ENCODE measurements at regions not wholly inside any gene's neighbourhood (a gene's known extent, or its start where the extent isn't known, plus 50 kb on each side); places are given as distances from the start of the nearest gene placed in this dataset.

- no peak for DNase-seq (ENCODE audit: low spot score)
Observed at GRCh38 chr6:90868256-90868655, 281.4 kb upstream of the MAP3K7 start.

- no peak for DNase-seq (ENCODE audit: low spot score)
Observed at GRCh38 chr6:90865513-90865912, 278.6 kb upstream of the MAP3K7 start.

GRCh38 chr6:90863043-90863442, 276.2 kb upstream of the MAP3K7 start:
- no peak for DNase-seq (ENCODE audit: low spot score)

GRCh38 chr6:90860822-90861601, 274.1 kb upstream of the MAP3K7 start:
- DNase-seq (ENCODE audit: low spot score): no peak

- no peak for DNase-seq (ENCODE audit: low spot score)
Observed at GRCh38 chr6:90859612-90860011, 272.7 kb upstream of the MAP3K7 start.

GRCh38 chr6:90859056-90859455, 272.2 kb upstream of the MAP3K7 start:
- no peak for DNase-seq (ENCODE audit: low spot score)

GRCh38 chr6:90849686-90850085, 262.8 kb upstream of the MAP3K7 start:
- DNase-seq (ENCODE audit: low spot score): no peak

GRCh38 chr6:90846824-90847223, 260.0 kb upstream of the MAP3K7 start:
- DNase-seq (ENCODE audit: low spot score): no peak

- DNase-seq (ENCODE audit: low spot score): no peak
Observed at GRCh38 chr6:90835596-90836212, 248.8 kb upstream of the MAP3K7 start.

GRCh38 chr6:90829311-90829710, 242.4 kb upstream of the MAP3K7 start:
- no peak for DNase-seq (ENCODE audit: low spot score)

GRCh38 chr6:90820436-90820835, 233.6 kb upstream of the MAP3K7 start:
- no peak for DNase-seq (ENCODE audit: low spot score)

GRCh38 chr6:90819483-90819882, 232.6 kb upstream of the MAP3K7 start:
- no peak for DNase-seq (ENCODE audit: low spot score)

GRCh38 chr6:90818163-90818562, 231.3 kb upstream of the MAP3K7 start:
- DNase-seq (ENCODE audit: low spot score): no peak

GRCh38 chr6:90816764-90817163, 229.9 kb upstream of the MAP3K7 start:
- DNase-seq (ENCODE audit: low spot score): no peak

- no peak for DNase-seq (ENCODE audit: low spot score)
Observed at GRCh38 chr6:90811596-90812226, 224.8 kb upstream of the MAP3K7 start.

GRCh38 chr6:90809035-90809434, 222.2 kb upstream of the MAP3K7 start:
- no peak for DNase-seq (ENCODE audit: low spot score)

GRCh38 chr6:90807791-90808701, 221.2 kb upstream of the MAP3K7 start:
- DNase-seq (ENCODE audit: low spot score): no peak

GRCh38 chr6:90805619-90806155, 218.8 kb upstream of the MAP3K7 start:
- DNase-seq (ENCODE audit: low spot score): no peak

GRCh38 chr6:90803956-90804355, 217.1 kb upstream of the MAP3K7 start:
- DNase-seq (ENCODE audit: low spot score): no peak

GRCh38 chr6:90795078-90795477, 208.2 kb upstream of the MAP3K7 start:
- no peak for DNase-seq (ENCODE audit: low spot score)

- DNase-seq (ENCODE audit: low spot score): no peak
Observed at GRCh38 chr6:90793771-90794170, 206.9 kb upstream of the MAP3K7 start.

- no peak for DNase-seq (ENCODE audit: low spot score)
Observed at GRCh38 chr6:90790696-90791095, 203.8 kb upstream of the MAP3K7 start.
